ENCODE measurements at regions not wholly inside any gene's neighbourhood (a gene's known extent, or its start where the extent isn't known, plus 50 kb on each side); places are given as distances from the start of the nearest gene placed in this dataset.

DNA sequence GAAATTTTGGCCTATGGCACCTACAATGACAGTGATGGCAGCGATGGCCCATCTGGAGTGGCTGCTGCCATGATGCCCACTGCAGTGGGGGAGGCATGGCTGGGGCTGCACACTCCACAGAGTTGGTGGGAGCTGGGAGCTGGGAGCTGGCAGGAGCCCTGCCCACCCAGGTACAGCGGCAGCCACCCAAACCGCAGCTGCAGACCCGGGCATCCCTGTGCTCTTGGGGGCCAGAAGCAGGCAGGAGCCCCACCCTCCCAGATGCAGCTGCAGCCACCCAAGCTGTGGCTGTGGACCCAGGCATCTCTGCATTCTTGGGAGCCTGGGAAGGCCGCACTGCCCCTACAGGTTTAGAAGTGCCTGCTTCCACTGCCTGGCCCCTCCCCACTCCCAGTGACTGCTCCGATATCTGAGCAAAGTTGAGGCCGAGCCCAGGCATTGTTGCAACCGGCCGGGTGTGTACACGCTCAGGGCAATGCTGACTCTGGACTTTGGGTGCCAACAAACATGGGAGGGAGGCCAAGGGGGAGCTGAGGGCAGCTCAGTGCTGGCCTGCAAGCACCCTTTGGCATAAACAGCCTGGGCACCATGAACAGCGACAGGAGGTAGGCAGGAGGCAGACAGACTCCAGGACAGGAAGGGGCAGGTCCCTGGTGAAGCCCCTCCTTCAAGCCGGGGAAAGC, 82.8 kb downstream of the PPP4R3C start:
- H3K4me2 ChIP-seq: no peak overlapping the region

DNA sequence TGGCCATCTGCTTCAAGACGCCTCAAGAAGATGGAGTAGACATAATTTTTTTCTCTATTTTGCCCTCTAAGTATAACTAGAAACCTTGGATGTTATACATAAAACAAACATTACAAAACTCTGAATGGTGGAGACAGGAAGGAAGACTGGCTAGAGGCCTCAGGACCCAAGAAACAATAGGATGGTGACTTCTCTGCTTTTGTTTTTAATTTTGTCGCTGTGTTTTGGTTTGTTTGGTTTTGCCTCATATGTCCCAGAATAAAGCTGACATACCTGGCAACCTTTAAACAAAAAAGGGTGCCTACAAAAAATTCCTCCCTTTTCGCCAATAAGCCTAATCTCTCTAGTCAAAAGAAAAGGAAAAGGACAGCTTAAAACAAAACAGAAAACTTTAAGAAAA, 109.1 kb downstream of the PPP4R3C start:
- no peaks in the 10 kb centered on the region for H4K20me1 ChIP-seq (ENCODE audit: insufficient read depth, poor library complexity, severe bottlenecking)
- H3K27ac ChIP-seq: no peak overlapping the region
- no peaks in the 10 kb centered on the region for H3K9me3 ChIP-seq (ENCODE audit: low read depth)
- H2AFZ ChIP-seq: no peak overlapping the region
- no peak overlapping the region for H3K4me2 ChIP-seq
- H3K4me3 ChIP-seq: no peak overlapping the region
- TF ChIP-seq, protein P1, sequence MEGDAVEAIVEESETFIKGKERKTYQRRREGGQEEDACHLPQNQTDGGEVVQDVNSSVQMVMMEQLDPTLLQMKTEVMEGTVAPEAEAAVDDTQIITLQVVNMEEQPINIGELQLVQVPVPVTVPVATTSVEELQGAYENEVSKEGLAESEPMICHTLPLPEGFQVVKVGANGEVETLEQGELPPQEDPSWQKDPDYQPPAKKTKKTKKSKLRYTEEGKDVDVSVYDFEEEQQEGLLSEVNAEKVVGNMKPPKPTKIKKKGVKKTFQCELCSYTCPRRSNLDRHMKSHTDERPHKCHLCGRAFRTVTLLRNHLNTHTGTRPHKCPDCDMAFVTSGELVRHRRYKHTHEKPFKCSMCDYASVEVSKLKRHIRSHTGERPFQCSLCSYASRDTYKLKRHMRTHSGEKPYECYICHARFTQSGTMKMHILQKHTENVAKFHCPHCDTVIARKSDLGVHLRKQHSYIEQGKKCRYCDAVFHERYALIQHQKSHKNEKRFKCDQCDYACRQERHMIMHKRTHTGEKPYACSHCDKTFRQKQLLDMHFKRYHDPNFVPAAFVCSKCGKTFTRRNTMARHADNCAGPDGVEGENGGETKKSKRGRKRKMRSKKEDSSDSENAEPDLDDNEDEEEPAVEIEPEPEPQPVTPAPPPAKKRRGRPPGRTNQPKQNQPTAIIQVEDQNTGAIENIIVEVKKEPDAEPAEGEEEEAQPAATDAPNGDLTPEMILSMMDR (IDR thresholded peaks at IDR 0.05; ENCODE audit: poor library complexity): no peak
- TF ChIP-seq EZH2 (IDR thresholded peaks at IDR 0.05; ENCODE audit: borderline replicate concordance) (no peak), EZH2phosphoT487 (IDR thresholded peaks at IDR 0.05; ENCODE audit: low read depth, severe bottlenecking, unreplicated experiment) (no peak)
- H3K27me3 ChIP-seq: no peaks in the 10 kb centered on the region
- H3K9me2 ChIP-seq (replicated peaks; ENCODE audit: insufficient read depth): no peaks in the 10 kb centered on the region
- H3K79me2 ChIP-seq: no peaks in the 10 kb centered on the region
- H3K4me1 ChIP-seq (ENCODE audit: insufficient read depth): no peaks in the 10 kb centered on the region
- no peaks in the 10 kb centered on the region for H3K36me3 ChIP-seq (replicated peaks; ENCODE audit: insufficient read depth, low read depth)
- DNase-seq (ENCODE audit: low spot score): no peak
- WGBS (ENCODE audit: low lambda C conversion rate, missing lambda C conversion rate): 67% methylated on average over 3 of the region's 3 CpGs

More for the DNA sequence above, 82.8 kb downstream of the PPP4R3C start:
- Histone ChIP-seq H4K20me1 (ENCODE audit: insufficient read depth, poor library complexity, severe bottlenecking) (no peaks in the 10 kb centered on the region), H3K27me3 (no peaks in the 10 kb centered on the region), H3K9me3 (ENCODE audit: low read depth) (peaks cover 3% of the 10 kb centered on the region), H3K36me3 (replicated peaks; ENCODE audit: insufficient read depth, low read depth) (no peaks in the 10 kb centered on the region), H2AFZ (no peak overlapping the region), H3K79me2 (no peaks in the 10 kb centered on the region), H3K4me1 (ENCODE audit: insufficient read depth) (no peaks in the 10 kb centered on the region), H3K9me2 (replicated peaks; ENCODE audit: insufficient read depth) (no peaks in the 10 kb centered on the region), H3K4me3 (no peak overlapping the region), H3K27ac (no peak overlapping the region)
- 84% methylated on average over 12 of the region's 12 CpGs for WGBS (ENCODE audit: low lambda C conversion rate, missing lambda C conversion rate)
- no peak for TF ChIP-seq EZH2phosphoT487 (IDR thresholded peaks at IDR 0.05; ENCODE audit: low read depth, severe bottlenecking, unreplicated experiment)
- TF ChIP-seq, protein P1 (IDR thresholded peaks at IDR 0.05; ENCODE audit: poor library complexity): no peak
- TF ChIP-seq EZH2 (IDR thresholded peaks at IDR 0.05; ENCODE audit: borderline replicate concordance): no peak
- DNase-seq (ENCODE audit: low spot score): no peak

DNA sequence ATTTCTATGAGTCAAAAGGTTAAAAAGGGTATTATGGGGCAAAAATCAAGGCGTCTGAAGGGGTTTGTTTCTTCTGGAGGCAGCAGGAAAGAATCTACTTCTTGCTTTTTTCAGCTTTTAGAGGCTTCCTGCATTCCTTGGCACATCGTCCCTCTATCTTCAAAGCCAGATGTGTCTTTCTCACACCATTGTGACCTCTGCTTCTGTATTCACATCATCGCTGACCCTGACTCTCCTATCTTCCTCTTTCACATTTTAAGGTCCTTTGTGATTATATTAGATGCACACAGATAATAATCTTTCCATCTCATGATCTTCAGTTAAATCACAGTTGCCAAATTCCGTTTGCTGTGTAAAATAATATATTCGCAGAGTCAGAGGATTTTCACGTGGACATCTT, 112.7 kb downstream of the PPP4R3C start:
- no peaks in the 10 kb centered on the region for H3K4me1 ChIP-seq (ENCODE audit: insufficient read depth)
- no peaks in the 10 kb centered on the region for H3K9me3 ChIP-seq (ENCODE audit: low read depth)
- H3K36me3 ChIP-seq (replicated peaks; ENCODE audit: insufficient read depth, low read depth): no peaks in the 10 kb centered on the region
- 61% methylated on average over 6 of the region's 6 CpGs for WGBS (ENCODE audit: low lambda C conversion rate, missing lambda C conversion rate)
- H2AFZ ChIP-seq: no peak overlapping the region
- no peaks in the 10 kb centered on the region for H3K9me2 ChIP-seq (replicated peaks; ENCODE audit: insufficient read depth)
- H3K4me3 ChIP-seq: no peak overlapping the region
- H3K4me2 ChIP-seq: no peak overlapping the region
- no peaks in the 10 kb centered on the region for H3K79me2 ChIP-seq
- TF ChIP-seq EZH2 (IDR thresholded peaks at IDR 0.05; ENCODE audit: borderline replicate concordance) (no peak), EZH2phosphoT487 (IDR thresholded peaks at IDR 0.05; ENCODE audit: low read depth, severe bottlenecking, unreplicated experiment) (no peak)
- TF ChIP-seq, protein P1 (IDR thresholded peaks at IDR 0.05; ENCODE audit: poor library complexity): no peak
- no peak overlapping the region for H3K27ac ChIP-seq
- no peaks in the 10 kb centered on the region for H4K20me1 ChIP-seq (ENCODE audit: insufficient read depth, poor library complexity, severe bottlenecking)
- H3K27me3 ChIP-seq: no peaks in the 10 kb centered on the region
- no peak for DNase-seq (ENCODE audit: low spot score)
